Testis (tissue), 2 donors: ENCODE measurements at regions not wholly inside any gene's neighbourhood (a gene's known extent, or its start where the extent isn't known, plus 50 kb on each side); places are given as distances from the start of the nearest gene placed in this dataset.

ENCODE experiments used
- DNase-seq: peaks from one replicate; pipeline ENCODE4 v3.0.0-alpha.2; 2019
- H3K27ac ChIP-seq, 2 donors: fragments of 200-600 bp; sonication (generic); one replicate each; pipeline ENCODE4 v1.5.1; 2019
- H3K27me3 ChIP-seq: fragments of 200-600 bp; sonication (generic); one replicate; pipeline ENCODE4 v1.5.1; 2019
- H3K36me3 ChIP-seq: fragments of 200-600 bp; sonication (generic); one replicate; pipeline ENCODE4 v1.5.1; 2017; ENCODE audit warnings: low read depth; ENCODE audit errors: missing control alignments
- H3K4me1 ChIP-seq: fragments of 200-600 bp; sonication (generic); one replicate; pipeline ENCODE4 v1.5.1; 2019
- H3K4me3 ChIP-seq, 2 donors: fragments of 200-600 bp; sonication (generic); one replicate each; pipeline ENCODE4 v1.5.1; 2017 to 2019
- H3K9me3 ChIP-seq: fragments of 200-600 bp; sonication (generic); one replicate; pipeline ENCODE4 v1.5.1; 2017
- POLR2A ChIP-seq: fragments of 450-650 bp; IDR thresholded peaks from one replicate; pipeline ENCODE4 v1.6.1; 2017; ENCODE audit warnings: antibody characterized with exemption, mild to moderate bottlenecking, moderate library complexity
- WGBS, 2 donors: methylation state at CpG; one replicate each; pipeline ENCODE4 v1.1.5; 2018; 5-methylcytosine and 5-hydroxymethylcytosine counted together
- intact Hi-C: fragments of 100-400 bp; cut with DNase I; formaldehyde crosslinking; loops from one replicate; pipeline ENCODE4 v1.15.1; 2023; ENCODE audit warnings: low total_unique reads
- TF ChIP-seq, protein P1 (sequence below), 3 experiments: fragments of 450-650 bp in 2 of 3; fragments of 200-600 bp in 1 of 3; sonication (generic) in 1 of 3; IDR thresholded peaks; one replicate each; pipeline ENCODE4 v1.5.1; 2016 to 2019; ENCODE audit warnings: antibody characterized with exemption in 3 of 3, mild to moderate bottlenecking in 2 of 3, moderate library complexity in 1 of 3

DNA sequence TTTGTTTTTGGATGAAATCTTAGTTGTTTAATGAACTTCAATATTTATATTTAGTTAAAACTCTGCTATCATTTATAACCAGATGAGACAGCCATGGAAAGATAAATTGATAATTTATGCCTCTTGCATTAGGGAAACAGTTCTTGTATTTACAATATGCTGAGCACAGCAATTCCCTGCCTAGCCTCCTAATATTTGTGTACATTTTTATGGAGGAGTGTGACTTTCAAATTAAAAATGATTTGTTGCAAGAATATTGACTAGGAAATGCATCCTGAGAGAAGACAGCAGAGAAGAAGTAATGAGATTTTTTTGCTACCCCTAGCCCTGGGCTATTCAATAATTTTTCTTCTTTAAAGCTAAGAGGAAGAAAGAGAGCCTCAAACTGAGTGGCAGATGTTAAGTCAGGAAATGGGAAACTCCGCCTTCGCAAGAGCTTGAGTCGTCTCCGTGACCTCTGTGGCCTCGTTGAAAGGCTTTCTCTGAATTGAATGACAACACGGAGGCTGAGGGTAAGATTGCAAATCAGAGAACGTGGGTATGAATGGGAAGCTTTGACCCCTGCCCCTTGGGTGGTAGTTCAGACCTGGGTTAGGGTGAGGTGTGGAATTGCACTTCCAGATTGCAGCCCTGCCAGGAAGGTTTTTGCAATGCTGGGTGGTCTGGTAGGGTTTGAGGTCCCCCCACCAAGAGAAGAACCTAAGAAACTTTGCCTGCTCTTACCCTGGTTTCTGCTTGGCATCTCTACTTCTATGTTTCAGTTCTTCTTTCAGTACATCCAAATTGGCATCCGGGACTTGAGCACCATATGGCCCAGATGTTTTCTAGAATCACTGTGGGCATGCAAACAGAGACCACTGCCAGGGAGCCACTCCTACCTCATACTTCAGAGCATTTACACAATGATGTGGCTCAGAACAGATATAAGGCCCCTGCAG, 210.3 kb upstream of the RBMS1 start:
- H3K27me3 ChIP-seq: no peaks in the 10 kb centered on the region
- no peak for DNase-seq
- H3K36me3 ChIP-seq: no peaks in the 10 kb centered on the region
- TF ChIP-seq, protein P1, sequence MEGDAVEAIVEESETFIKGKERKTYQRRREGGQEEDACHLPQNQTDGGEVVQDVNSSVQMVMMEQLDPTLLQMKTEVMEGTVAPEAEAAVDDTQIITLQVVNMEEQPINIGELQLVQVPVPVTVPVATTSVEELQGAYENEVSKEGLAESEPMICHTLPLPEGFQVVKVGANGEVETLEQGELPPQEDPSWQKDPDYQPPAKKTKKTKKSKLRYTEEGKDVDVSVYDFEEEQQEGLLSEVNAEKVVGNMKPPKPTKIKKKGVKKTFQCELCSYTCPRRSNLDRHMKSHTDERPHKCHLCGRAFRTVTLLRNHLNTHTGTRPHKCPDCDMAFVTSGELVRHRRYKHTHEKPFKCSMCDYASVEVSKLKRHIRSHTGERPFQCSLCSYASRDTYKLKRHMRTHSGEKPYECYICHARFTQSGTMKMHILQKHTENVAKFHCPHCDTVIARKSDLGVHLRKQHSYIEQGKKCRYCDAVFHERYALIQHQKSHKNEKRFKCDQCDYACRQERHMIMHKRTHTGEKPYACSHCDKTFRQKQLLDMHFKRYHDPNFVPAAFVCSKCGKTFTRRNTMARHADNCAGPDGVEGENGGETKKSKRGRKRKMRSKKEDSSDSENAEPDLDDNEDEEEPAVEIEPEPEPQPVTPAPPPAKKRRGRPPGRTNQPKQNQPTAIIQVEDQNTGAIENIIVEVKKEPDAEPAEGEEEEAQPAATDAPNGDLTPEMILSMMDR (IDR thresholded peaks at IDR 0.05): no peak
- no peak for TF ChIP-seq POLR2A
- no peaks in the 10 kb centered on the region for H3K9me3 ChIP-seq
- no peak overlapping the region for H3K4me3 ChIP-seq
- intact Hi-C loops: no loop called here
- H3K27ac ChIP-seq: no peak overlapping the region
- WGBS, 2 donors: 46 to 58% methylated on average over 8 of the region's 8 CpGs
- no peaks in the 10 kb centered on the region for H3K4me1 ChIP-seq

DNA sequence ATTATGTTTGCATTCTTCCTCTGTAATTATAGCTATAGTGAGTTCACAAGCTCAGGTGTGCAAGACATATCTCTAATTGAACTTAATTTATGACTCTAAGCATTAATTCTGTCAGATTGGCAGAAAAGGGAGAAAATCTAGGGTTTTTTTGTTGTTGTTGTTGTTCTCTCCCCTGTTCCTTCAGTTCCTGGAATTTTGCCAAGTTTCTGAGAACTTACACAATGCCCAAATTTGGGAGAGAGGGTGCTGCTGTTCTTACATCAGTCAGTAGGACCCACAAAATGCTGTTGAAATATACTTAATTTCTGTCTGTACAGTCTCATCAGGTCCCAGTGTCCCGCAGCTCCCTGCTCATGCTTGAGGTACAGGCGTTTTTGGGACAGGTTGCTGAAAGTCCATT, 221.8 kb upstream of the RBMS1 start:
- no peaks in the 10 kb centered on the region for H3K9me3 ChIP-seq
- H3K36me3 ChIP-seq: no peaks in the 10 kb centered on the region
- WGBS, 2 donors: 93 to 100% methylated on average over 2 of the region's 2 CpGs
- no peak for DNase-seq
- TF ChIP-seq, protein P1 (IDR thresholded peaks at IDR 0.05): no peak
- no peak for TF ChIP-seq POLR2A
- intact Hi-C loops: no loop called here
- no peak overlapping the region for H3K4me3 ChIP-seq
- H3K27me3 ChIP-seq: no peaks in the 10 kb centered on the region
- no peak overlapping the region for H3K27ac ChIP-seq
- no peaks in the 10 kb centered on the region for H3K4me1 ChIP-seq

DNA sequence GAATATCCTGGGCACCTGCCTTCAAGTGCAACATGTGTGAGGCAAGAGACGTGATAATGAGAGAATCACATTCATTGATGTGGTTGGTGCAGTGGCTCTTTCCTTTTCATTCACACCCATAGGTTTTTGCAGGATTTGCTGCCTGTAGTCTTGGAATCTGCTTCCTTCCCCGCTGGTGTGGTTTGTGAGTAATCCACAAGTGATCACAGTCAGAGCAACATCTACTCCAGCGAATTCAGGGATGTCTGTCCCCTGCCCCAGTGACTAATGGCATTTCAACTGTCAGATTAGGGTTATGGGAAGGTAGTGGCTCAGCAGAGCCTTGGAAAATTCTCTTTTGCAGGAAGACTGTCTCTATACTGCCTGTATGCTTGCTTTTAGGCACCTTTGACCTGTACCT, 225.5 kb upstream of the RBMS1 start:
- intact Hi-C loops: no loop called here
- DNase-seq: no peak
- 60 to 80% methylated on average over 3 of the region's 3 CpGs for WGBS, 2 donors
- no peaks in the 10 kb centered on the region for H3K27me3 ChIP-seq
- no peak overlapping the region for H3K4me3 ChIP-seq
- H3K27ac ChIP-seq: no peak overlapping the region
- H3K4me1 ChIP-seq: no peaks in the 10 kb centered on the region
- H3K36me3 ChIP-seq: no peaks in the 10 kb centered on the region
- H3K9me3 ChIP-seq: no peaks in the 10 kb centered on the region
- TF ChIP-seq, protein P1 (IDR thresholded peaks at IDR 0.05): no peak
- no peak for TF ChIP-seq POLR2A

DNA sequence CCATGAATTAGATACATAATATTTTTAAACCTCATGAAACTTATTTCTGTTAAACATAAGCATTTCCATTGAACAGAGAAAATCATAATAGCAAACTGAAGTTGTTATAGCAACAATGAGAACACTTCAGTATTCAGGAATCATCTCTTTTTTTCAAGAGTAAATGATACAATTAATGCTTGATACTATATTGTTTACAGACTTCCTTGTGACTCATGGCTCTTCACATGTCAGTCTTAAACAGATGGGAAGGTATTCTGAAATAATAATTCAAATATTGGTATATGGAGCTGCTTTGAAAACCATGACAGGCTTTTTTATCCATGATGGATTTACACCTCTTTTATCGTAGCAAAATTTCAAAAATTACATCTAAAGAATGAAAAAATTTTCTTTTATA, 226.5 kb upstream of the RBMS1 start:
- WGBS, 2 donors: 84% methylated on average over 1 of the region's 1 CpG
- H3K4me3 ChIP-seq: no peak overlapping the region
- no peak overlapping the region for H3K27ac ChIP-seq
- H3K27me3 ChIP-seq: no peaks in the 10 kb centered on the region
- TF ChIP-seq POLR2A: no peak
- TF ChIP-seq, protein P1 (IDR thresholded peaks at IDR 0.05): no peak
- no peak for DNase-seq
- H3K36me3 ChIP-seq: no peaks in the 10 kb centered on the region
- intact Hi-C loops: no loop called here
- H3K4me1 ChIP-seq: no peaks in the 10 kb centered on the region
- no peaks in the 10 kb centered on the region for H3K9me3 ChIP-seq
